CD4-positive, alpha-beta memory T cell (primary cell): ENCODE measurements at regions not wholly inside any gene's neighbourhood (a gene's known extent, or its start where the extent isn't known, plus 50 kb on each side); places are given as distances from the start of the nearest gene placed in this dataset.
"Not testable (repeated sequence)": the region's sequence is repeated elsewhere in the genome, so short reads cannot be mapped to it uniquely, and the experiment has no call there.

Source experiments
- CTCF ChIA-PET: fragments of 350-600 bp; sonication (Branson Sonifier 250); formaldehyde crosslinking; loops from one replicate; lab custom pipeline; 2021; ENCODE audit warnings: inconsistent platforms; ENCODE audit not compliant: partially characterized antibody; lab: Charles Lee
- POLR2A ChIA-PET: fragments of 350-600 bp; sonication (Branson Sonifier 250); formaldehyde crosslinking; loops from one replicate; lab custom pipeline; 2021; ENCODE audit not compliant: partially characterized antibody; lab: Charles Lee
- DNase-seq, 5 donors: peaks; one replicate each; pipeline versions ENCODE4 v3.0.0 to v3.0.0-alpha.2; 2020 to 2022; ENCODE audit warnings: mixed read lengths in 1 of 5
- H3K27ac ChIP-seq: one replicate; pipeline ENCODE4 v1.7.0; 2013; ENCODE audit warnings: low read depth, low read length
- H3K27me3 ChIP-seq: 2 replicates; pipeline ENCODE4 v1.7.0; 2013; ENCODE audit warnings: mild to moderate bottlenecking, low read length, moderate library complexity; ENCODE audit not compliant: insufficient read depth
- H3K36me3 ChIP-seq: 2 replicates; pipeline ENCODE4 v1.7.0; 2013; ENCODE audit warnings: mild to moderate bottlenecking, low read length, moderate library complexity; ENCODE audit not compliant: insufficient read depth
- H3K4me1 ChIP-seq: 2 replicates; pipeline ENCODE4 v1.7.0; 2013; ENCODE audit warnings: mild to moderate bottlenecking, low read length, moderate library complexity; ENCODE audit not compliant: insufficient read depth
- H3K4me3 ChIP-seq, 2 donors: one replicate each; pipeline ENCODE4 v1.7.0; 2013; ENCODE audit warnings: low read length in 2 of 2, mild to moderate bottlenecking in 1 of 2
- H3K9me3 ChIP-seq, 2 donors: one replicate each; pipeline ENCODE4 v1.7.0; 2013; ENCODE audit warnings: low read length in 2 of 2, control low read depth in 1 of 2; ENCODE audit not compliant: control insufficient read depth in 1 of 2
- H3K27ac Mint-ChIP-seq, 7 donors: one replicate each; pipeline ENCODE4 v1.8.0; 2020 to 2021; ENCODE audit warnings: mixed read lengths in 7 of 7, mild to moderate bottlenecking in 6 of 7, inconsistent platforms in 3 of 7, moderate library complexity in 3 of 7
- H3K27me3 Mint-ChIP-seq, 2 donors: one replicate each; pipeline ENCODE4 v1.8.0; 2020 to 2021; ENCODE audit warnings: mixed read lengths in 2 of 2
- H3K36me3 Mint-ChIP-seq, 2 donors: one replicate each; pipeline ENCODE4 v1.8.0; 2020 to 2021; ENCODE audit warnings: mixed read lengths in 2 of 2, inconsistent platforms in 1 of 2, mild to moderate bottlenecking in 1 of 2
- H3K4me1 Mint-ChIP-seq, 4 donors: one replicate each; pipeline ENCODE4 v1.8.0; 2020 to 2021; ENCODE audit warnings: mixed read lengths in 4 of 4, mild to moderate bottlenecking in 1 of 4
- H3K4me3 Mint-ChIP-seq, 8 donors: one replicate each; pipeline ENCODE4 v1.8.0; 2020 to 2021; ENCODE audit warnings: mixed read lengths in 8 of 8, mild to moderate bottlenecking in 7 of 8, moderate library complexity in 6 of 8, inconsistent platforms in 3 of 8
- H3K9me3 Mint-ChIP-seq, 8 donors: one replicate each; pipeline ENCODE4 v1.8.0; 2020 to 2021; ENCODE audit warnings: mixed read lengths in 8 of 8, mild to moderate bottlenecking in 5 of 8, inconsistent platforms in 3 of 8, moderate library complexity in 1 of 8
- intact Hi-C: fragments of 100-400 bp; cut with micrococcal nuclease; formaldehyde crosslinking; loops from one replicate; pipeline ENCODE4 v1.15.1; 2023

GRCh38 chr6:120378582-120379220 is 955.6 kb downstream of the TBC1D32 start:
- Histone ChIP-seq H3K9me3 (no peaks in the 10 kb centered on the region), H3K27ac (no peak overlapping the region), H3K4me3 (no peak overlapping the region), H3K36me3 (no peaks in the 10 kb centered on the region), H3K27me3 (no peaks in the 10 kb centered on the region), H3K4me1 (no peaks in the 10 kb centered on the region)
- Mint-ChIP-seq H3K36me3 (no peaks in the 10 kb centered on the region), H3K27ac (no peak overlapping the region), H3K4me3 (no peak overlapping the region), H3K9me3 (peaks cover 0 to 4% (median 1%) of the 10 kb centered on the region in 8 donors), H3K27me3 (no peaks in the 10 kb centered on the region), H3K4me1 (no peaks in the 10 kb centered on the region)
- DNase-seq, result no peak
- intact Hi-C loops, result no loop called here
- CTCF ChIA-PET, result interaction anchor here (1.0 kb wide), 1 partner anchor 18 kb away, joined by 3 read pairs; no protein-coding TSS in a partner anchor
- POLR2A ChIA-PET, result no interaction called here

GRCh38 chr6:120373185-120373584 is 961.1 kb downstream of the TBC1D32 start:
- H3K4me1 ChIP-seq, result no peaks in the 10 kb centered on the region
- intact Hi-C loops, result no loop called here
- no peaks in the 10 kb centered on the region for H3K27me3 ChIP-seq
- no peaks in the 10 kb centered on the region for H3K36me3 ChIP-seq
- ChIA-PET POLR2A (no interaction called here), CTCF (no interaction called here)
- H3K4me3 ChIP-seq, result no peak overlapping the region
- Mint-ChIP-seq H3K9me3 (peaks cover 0 to under 1% (median 0%) of the 10 kb centered on the region in 8 donors), H3K4me3 (no peak overlapping the region), H3K27ac (no peak overlapping the region), H3K4me1 (no peaks in the 10 kb centered on the region), H3K36me3 (no peaks in the 10 kb centered on the region), H3K27me3 (no peaks in the 10 kb centered on the region)
- H3K27ac ChIP-seq, result no peak overlapping the region
- no peaks in the 10 kb centered on the region for H3K9me3 ChIP-seq
- no peak for DNase-seq

DNA sequence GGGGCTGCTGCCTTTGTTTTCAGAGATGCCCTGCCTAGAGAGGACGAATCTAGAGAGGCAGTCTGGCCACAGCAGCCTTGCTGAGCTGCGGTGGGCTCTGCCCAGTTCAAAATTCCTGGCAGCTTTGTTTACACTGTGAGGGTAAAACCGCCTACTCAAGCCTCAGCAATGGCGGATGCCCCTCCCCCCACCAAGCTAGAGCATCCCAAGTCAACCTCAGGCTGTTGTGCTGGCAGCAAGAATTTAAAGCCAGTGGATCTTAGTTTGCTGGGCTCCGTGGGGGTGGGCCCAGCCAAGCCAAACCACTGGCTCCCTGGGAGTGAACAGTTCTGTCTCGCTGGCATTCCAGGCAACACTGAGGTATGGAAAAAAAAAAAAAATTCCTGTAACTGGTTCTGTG is 970.9 kb downstream of the TBC1D32 start:
- no peak overlapping the region for H3K4me3 ChIP-seq
- no peaks in the 10 kb centered on the region for H3K36me3 Mint-ChIP-seq
- intact Hi-C loops, result no loop called here

GRCh38 chr6:120358535-120358934 is 975.7 kb downstream of the TBC1D32 start:
- H3K4me1 Mint-ChIP-seq, H3K27me3 Mint-ChIP-seq, CTCF ChIA-PET, H3K4me3 Mint-ChIP-seq, H3K4me1 ChIP-seq, H3K27me3 ChIP-seq, H3K9me3 ChIP-seq, H3K36me3 ChIP-seq, DNase-seq, H3K36me3 Mint-ChIP-seq, POLR2A ChIA-PET, H3K27ac ChIP-seq, intact Hi-C loops, H3K4me3 ChIP-seq, H3K27ac Mint-ChIP-seq: not testable (repeated sequence)
- peaks cover 0 to 31% (median 21%) of the 10 kb centered on the region in 8 donors for H3K9me3 Mint-ChIP-seq

More for the DNA sequence above, 970.9 kb downstream of the TBC1D32 start:
- H3K27me3 ChIP-seq, result no peaks in the 10 kb centered on the region
- H3K9me3 Mint-ChIP-seq, result peaks cover 0 to 20% (median 12%) of the 10 kb centered on the region in 8 donors
- H3K4me3 Mint-ChIP-seq, result no peak overlapping the region
- H3K4me1 ChIP-seq, result no peaks in the 10 kb centered on the region
- H3K36me3 ChIP-seq, result no peaks in the 10 kb centered on the region
- ChIA-PET POLR2A (no interaction called here), CTCF (no interaction called here)
- no peak overlapping the region for H3K27ac Mint-ChIP-seq
- no peaks in the 10 kb centered on the region for H3K27me3 Mint-ChIP-seq
- H3K9me3 ChIP-seq, result no peaks in the 10 kb centered on the region
- no peak overlapping the region for H3K27ac ChIP-seq
- DNase-seq, result no peak
- no peaks in the 10 kb centered on the region for H3K4me1 Mint-ChIP-seq

GRCh38 chr6:120357447-120357846 is 976.8 kb downstream of the TBC1D32 start:
- Histone ChIP-seq H3K36me3 (no peaks in the 10 kb centered on the region), H3K27me3 (no peaks in the 10 kb centered on the region), H3K9me3 (no peaks in the 10 kb centered on the region), H3K4me1 (no peaks in the 10 kb centered on the region), H3K27ac (no peak overlapping the region), H3K4me3 (no peak overlapping the region)
- H3K27me3 Mint-ChIP-seq, result no peaks in the 10 kb centered on the region
- no peaks in the 10 kb centered on the region for H3K4me1 Mint-ChIP-seq
- POLR2A ChIA-PET, result no interaction called here
- no peak for DNase-seq
- no peak overlapping the region for H3K27ac Mint-ChIP-seq
- no peak overlapping the region for H3K4me3 Mint-ChIP-seq
- H3K36me3 Mint-ChIP-seq, result no peaks in the 10 kb centered on the region
- H3K9me3 Mint-ChIP-seq, result peaks cover 0 to 28% (median 20%) of the 10 kb centered on the region in 8 donors
- intact Hi-C loops, result no loop called here
- CTCF ChIA-PET, result no interaction called here

DNA sequence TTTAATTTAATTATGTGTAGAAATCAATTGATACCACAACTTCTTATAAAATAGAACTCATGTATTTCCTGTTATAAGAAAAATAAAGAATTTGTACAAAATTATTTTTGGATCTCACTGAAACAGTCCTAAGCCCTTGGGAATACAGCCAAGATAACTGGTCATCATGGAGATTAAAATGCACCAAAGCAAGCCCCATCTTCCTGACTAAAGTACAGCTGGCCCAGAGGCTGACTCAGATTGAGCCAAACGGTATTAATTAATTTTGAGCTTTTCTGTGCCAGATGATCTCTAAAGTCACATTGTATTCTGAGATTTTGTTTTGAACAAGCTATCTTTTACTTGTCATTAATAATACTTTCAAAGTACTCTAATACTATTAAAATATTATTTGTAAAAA is 978.5 kb downstream of the TBC1D32 start:
- H3K4me3 ChIP-seq, result no peak overlapping the region
- no peaks in the 10 kb centered on the region for H3K36me3 Mint-ChIP-seq
- DNase-seq, result no peak
- intact Hi-C loops, result no loop called here
- peaks cover 2 to 25% (median 17%) of the 10 kb centered on the region in 8 donors for H3K9me3 Mint-ChIP-seq
- H3K27me3 Mint-ChIP-seq, result no peaks in the 10 kb centered on the region
- H3K4me3 Mint-ChIP-seq, result no peak overlapping the region
- CTCF ChIA-PET, result no interaction called here
- H3K4me1 Mint-ChIP-seq, result no peaks in the 10 kb centered on the region
- no peaks in the 10 kb centered on the region for H3K36me3 ChIP-seq
- no peaks in the 10 kb centered on the region for H3K9me3 ChIP-seq
- no peak overlapping the region for H3K27ac Mint-ChIP-seq
- H3K27ac ChIP-seq, result no peak overlapping the region
- H3K27me3 ChIP-seq, result no peaks in the 10 kb centered on the region
- POLR2A ChIA-PET, result no interaction called here
- no peaks in the 10 kb centered on the region for H3K4me1 ChIP-seq

- H3K36me3 Mint-ChIP-seq, result no peaks in the 10 kb centered on the region
- no peaks in the 10 kb centered on the region for H3K9me3 ChIP-seq
- ChIA-PET CTCF (no interaction called here), POLR2A (no interaction called here)
- H3K4me1 Mint-ChIP-seq, result no peaks in the 10 kb centered on the region
- H3K27ac ChIP-seq, result no peak overlapping the region
- intact Hi-C loops, result no loop called here
- no peaks in the 10 kb centered on the region for H3K4me1 ChIP-seq
- no peak overlapping the region for H3K4me3 Mint-ChIP-seq
- H3K9me3 Mint-ChIP-seq, result peaks cover 2 to 19% (median 15%) of the 10 kb centered on the region in 8 donors
- H3K27me3 ChIP-seq, result no peaks in the 10 kb centered on the region
- H3K27me3 Mint-ChIP-seq, result no peaks in the 10 kb centered on the region
- no peak overlapping the region for H3K4me3 ChIP-seq
- H3K27ac Mint-ChIP-seq, result no peak overlapping the region
- no peak for DNase-seq
- H3K36me3 ChIP-seq, result no peaks in the 10 kb centered on the region
These were observed 979.7 kb downstream of the TBC1D32 start for GRCh38 chr6:120354452-120355098.
